Hepatocyte (in vitro differentiated cells): ENCODE measurements at regions not wholly inside any gene's neighbourhood (a gene's known extent, or its start where the extent isn't known, plus 50 kb on each side); places are given as distances from the start of the nearest gene placed in this dataset.

ENCODE experiments used
- DNase-seq: peaks from one replicate; pipeline ENCODE4 v3.0.0-alpha.2; 2016; ENCODE audit warnings: low spot score
- H2AFZ ChIP-seq: fragments of 200-600 bp; sonication (generic); 2 replicates; pipeline ENCODE4 v1.6.0; 2016; ENCODE audit warnings: antibody characterized with exemption, mild to moderate bottlenecking
- H3K27ac ChIP-seq: fragments of 200-600 bp; sonication (generic); 2 replicates; pipeline ENCODE4 v1.5.1; 2016; ENCODE audit warnings: mild to moderate bottlenecking
- H3K27me3 ChIP-seq: fragments of 200-600 bp; sonication (generic); 2 replicates; pipeline ENCODE4 v1.6.1; 2016
- H3K36me3 ChIP-seq: fragments of 200-600 bp; sonication (generic); replicated peaks from 2 replicates; pipeline ENCODE4 v1.5.1; 2016; ENCODE audit warnings: low read depth; ENCODE audit not compliant: insufficient read depth
- H3K4me1 ChIP-seq: fragments of 200-600 bp; sonication (generic); 2 replicates; pipeline ENCODE4 v1.5.1; 2016; ENCODE audit warnings: mild to moderate bottlenecking, moderate library complexity; ENCODE audit not compliant: insufficient read depth
- H3K4me2 ChIP-seq: fragments of 200-600 bp; sonication (generic); 2 replicates; pipeline ENCODE4 v1.6.0; 2016
- H3K4me3 ChIP-seq: fragments of 200-600 bp; sonication (generic); 2 replicates; pipeline ENCODE4 v1.5.1; 2016; ENCODE audit warnings: mild to moderate bottlenecking
- H3K79me2 ChIP-seq: fragments of 200-600 bp; sonication (generic); 2 replicates; pipeline ENCODE4 v1.6.0; 2017; ENCODE audit warnings: mild to moderate bottlenecking
- H3K9me2 ChIP-seq: fragments of 200-600 bp; sonication (generic); replicated peaks from 2 replicates; pipeline ENCODE4 v1.6.0; 2017; ENCODE audit warnings: mild to moderate bottlenecking; ENCODE audit not compliant: insufficient read depth
- H3K9me3 ChIP-seq: fragments of 200-600 bp; sonication (generic); 2 replicates; pipeline ENCODE4 v1.5.1; 2016; ENCODE audit warnings: low read depth, mild to moderate bottlenecking
- H4K20me1 ChIP-seq: fragments of 200-600 bp; sonication (generic); 2 replicates; pipeline ENCODE4 v1.6.0; 2016; ENCODE audit warnings: mild to moderate bottlenecking; ENCODE audit not compliant: insufficient read depth, poor library complexity, severe bottlenecking
- CTCF ChIP-seq: fragments of 200-600 bp; sonication (generic); IDR thresholded peaks from 2 replicates; pipeline ENCODE4 v1.5.1; 2016; ENCODE audit warnings: antibody characterized with exemption, mild to moderate bottlenecking; ENCODE audit not compliant: poor library complexity
- EZH2 ChIP-seq: fragments of 200-600 bp; sonication (generic); IDR thresholded peaks from 2 replicates; pipeline ENCODE4 v1.6.1; 2016; ENCODE audit warnings: antibody characterized with exemption, mild to moderate bottlenecking, borderline replicate concordance
- EZH2phosphoT487 ChIP-seq: fragments of 200-600 bp; sonication (generic); IDR thresholded peaks from one replicate; pipeline ENCODE4 v1.6.1; 2018; ENCODE audit warnings: antibody characterized with exemption, mild to moderate bottlenecking, low read depth, moderate library complexity; ENCODE audit not compliant: unreplicated experiment, severe bottlenecking
- WGBS: methylation state at CpG from one replicate; pipeline ENCODE4 v1.1.6; 2016; ENCODE audit warnings: low lambda C conversion rate; ENCODE audit errors: missing lambda C conversion rate; 5-methylcytosine and 5-hydroxymethylcytosine counted together

- no peaks in the 10 kb centered on the region for H3K79me2 ChIP-seq
- DNase-seq = peak; percentile 51
- H3K27me3 ChIP-seq = no peaks in the 10 kb centered on the region
- no peaks in the 10 kb centered on the region for H3K36me3 ChIP-seq
- no peak overlapping the region for H3K27ac ChIP-seq
- H4K20me1 ChIP-seq = no peaks in the 10 kb centered on the region
- TF ChIP-seq CTCF (peak; percentile 48), EZH2phosphoT487 (no peak)
- no peak overlapping the region for H2AFZ ChIP-seq
- H3K4me1 ChIP-seq = no peaks in the 10 kb centered on the region
- H3K9me2 ChIP-seq = no peaks in the 10 kb centered on the region
- H3K9me3 ChIP-seq = peaks cover 11% of the 10 kb centered on the region
- H3K4me3 ChIP-seq = no peak overlapping the region
- no peak overlapping the region for H3K4me2 ChIP-seq
These were observed 90.7 kb upstream of the SMIM36 start for GRCh38 chr17:55601874-55602364.

- no peak overlapping the region for H3K4me3 ChIP-seq
- H3K36me3 ChIP-seq = no peaks in the 10 kb centered on the region
- no peaks in the 10 kb centered on the region for H3K9me2 ChIP-seq
- no peak for DNase-seq
- 88% methylated on average over 1 of the region's 1 CpG for WGBS
- no peaks in the 10 kb centered on the region for H4K20me1 ChIP-seq
- H3K4me1 ChIP-seq = no peaks in the 10 kb centered on the region
- no peak overlapping the region for H3K4me2 ChIP-seq
- no peak for TF ChIP-seq EZH2phosphoT487
- TF ChIP-seq CTCF = no peak
- TF ChIP-seq EZH2 = no peak
- H3K79me2 ChIP-seq = no peaks in the 10 kb centered on the region
- no peak overlapping the region for H2AFZ ChIP-seq
- H3K27ac ChIP-seq = no peak overlapping the region
- no peaks in the 10 kb centered on the region for H3K27me3 ChIP-seq
- peaks cover 11% of the 10 kb centered on the region for H3K9me3 ChIP-seq
These were observed 87.2 kb upstream of the SMIM36 start for GRCh38 chr17:55598495-55598894.

- no peak overlapping the region for H3K4me3 ChIP-seq
- no peak overlapping the region for H2AFZ ChIP-seq
- no peaks in the 10 kb centered on the region for H3K9me2 ChIP-seq
- H3K9me3 ChIP-seq = no peaks in the 10 kb centered on the region
- H3K4me2 ChIP-seq = peak overlapping the region; percentile 38
- 37% methylated on average over 4 of the region's 4 CpGs for WGBS
- TF ChIP-seq EZH2 (no peak), CTCF (no peak), EZH2phosphoT487 (peak; percentile 35)
- H3K27ac ChIP-seq = peak overlapping the region; percentile 87
- H3K36me3 ChIP-seq = no peaks in the 10 kb centered on the region
- no peaks in the 10 kb centered on the region for H4K20me1 ChIP-seq
- no peaks in the 10 kb centered on the region for H3K27me3 ChIP-seq
- peaks cover 12% of the 10 kb centered on the region for H3K4me1 ChIP-seq
- DNase-seq = no peak
- no peaks in the 10 kb centered on the region for H3K79me2 ChIP-seq
These were observed 77.4 kb upstream of the SMIM36 start for GRCh38 chr17:55588446-55589242.
